ENCODE measurements at regions not wholly inside any gene's neighbourhood (a gene's known extent, or its start where the extent isn't known, plus 50 kb on each side); places are given as distances from the start of the nearest gene placed in this dataset.

DNA sequence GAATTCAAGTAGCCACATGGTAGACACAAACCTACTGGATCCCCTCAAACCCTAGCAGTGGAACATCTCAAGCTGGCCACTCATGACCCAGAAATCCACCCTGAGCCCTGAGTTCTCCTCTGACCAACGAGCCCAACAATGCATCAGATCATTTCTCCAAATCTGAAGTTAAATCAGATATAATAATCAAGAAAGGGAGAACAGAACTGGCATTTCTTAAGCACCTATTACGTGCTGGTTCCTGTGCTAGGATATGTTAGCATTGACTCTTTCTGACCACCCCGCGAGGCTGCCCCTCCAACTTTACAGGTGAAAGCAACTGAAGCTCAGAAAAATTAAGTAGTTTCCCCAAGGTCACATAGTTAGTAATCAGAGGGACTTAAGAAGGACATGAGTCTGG lies 51.5 kb upstream of the CCDC174 start:
- H3K4me2 ChIP-seq (ENCODE audit: insufficient read depth in 1 of 2, low read depth in 2 of 2, low read length in 2 of 2), result no peak overlapping the region
- H3K4me3 ChIP-seq (ENCODE audit: extremely low read depth in 1 of 4, insufficient read depth in 2 of 4, low read depth in 3 of 4, low read length in 4 of 4), result no peak overlapping the region
- DNase-seq (ENCODE audit: low read depth in 1 of 2, low spot score in 2 of 2) (no peak), FAIRE-seq (no peak)
- no peaks in the 10 kb centered on the region for H3K9me3 ChIP-seq (ENCODE audit: insufficient read depth in 2 of 2, low read depth in 1 of 2, low read length in 1 of 2)
- H3K27me3 ChIP-seq (replicated peaks in 1 of 4; ENCODE audit: control insufficient read depth in 3 of 4, extremely low read depth in 1 of 4, insufficient read depth in 3 of 4, low read length in 3 of 4), result peaks cover 0 to 14% (median 10%) of the 10 kb centered on the region in 4 experiments; a peak in 5 of 7 replicates
- CTCF ChIA-PET (ENCODE audit: partially characterized antibody), result interaction anchor here (0.9 to 2.3 kb wide), 11 partner anchors 9 to 91 kb away, joined by 3 to 10 read pairs (median 7); no protein-coding TSS in a partner anchor
- H3K18ac ChIP-seq (ENCODE audit: extremely low read depth, low read length), result no peak overlapping the region
- no peak for TF ChIP-seq SUZ12 (IDR thresholded peaks at IDR 0.05; ENCODE audit: low read length)
- no peak for TF ChIP-seq RXRA (IDR thresholded peaks at IDR 0.05; ENCODE audit: insufficient read depth, low read depth, low read length)
- no peak for TF ChIP-seq SAP30 (IDR thresholded peaks at IDR 0.05; ENCODE audit: insufficient read depth, insufficient replicate concordance, low read length)
- no peak for TF ChIP-seq JUND (IDR thresholded peaks at IDR 0.05; ENCODE audit: low read length)
- no peak for TF ChIP-seq SRF (IDR thresholded peaks at IDR 0.05; ENCODE audit: low read depth, low read length)
- no peak for TF ChIP-seq TBP (IDR thresholded peaks at IDR 0.05; ENCODE audit: low read depth, low read length)
- no peak for TF ChIP-seq NRF1 (IDR thresholded peaks at IDR 0.05; ENCODE audit: low read depth, low read length)
- TF ChIP-seq, protein P1, sequence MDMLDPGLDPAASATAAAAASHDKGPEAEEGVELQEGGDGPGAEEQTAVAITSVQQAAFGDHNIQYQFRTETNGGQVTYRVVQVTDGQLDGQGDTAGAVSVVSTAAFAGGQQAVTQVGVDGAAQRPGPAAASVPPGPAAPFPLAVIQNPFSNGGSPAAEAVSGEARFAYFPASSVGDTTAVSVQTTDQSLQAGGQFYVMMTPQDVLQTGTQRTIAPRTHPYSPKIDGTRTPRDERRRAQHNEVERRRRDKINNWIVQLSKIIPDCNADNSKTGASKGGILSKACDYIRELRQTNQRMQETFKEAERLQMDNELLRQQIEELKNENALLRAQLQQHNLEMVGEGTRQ (IDR thresholded peaks at IDR 0.05; ENCODE audit: low read length), result no peak
- TF ChIP-seq CREB1 (IDR thresholded peaks at IDR 0.05), result no peak
- WGBS, 2 experiments (ENCODE audit: extremely low coverage in 1 of 2, insufficient coverage in 1 of 2, insufficient read length in 1 of 2, insufficient replicate concordance in 2 of 2, low coverage in 1 of 2, low lambda C conversion rate in 2 of 2, missing lambda C conversion rate in 1 of 2), result 72% methylated on average over 4 of the region's 4 CpGs; no CpG with 5 or more reads in 1 of the 2 experiments
- no peak overlapping the region for H3K23ac ChIP-seq (ENCODE audit: insufficient read length)
- no peak overlapping the region for H3K27ac ChIP-seq (ENCODE audit: low read depth, low read length)
- no peak overlapping the region for H2BK20ac ChIP-seq (ENCODE audit: low read length)
- H3K4me1 ChIP-seq (replicated peaks in 1 of 4; ENCODE audit: control insufficient read depth in 3 of 4, insufficient read depth in 4 of 4, low read length in 3 of 4), result peaks cover 0 to 12% (median 9%) of the 10 kb centered on the region in 4 experiments; a peak in 6 of 7 replicates
- H3K23me2 ChIP-seq (ENCODE audit: low read depth, low read length), result peaks cover 10% of the 10 kb centered on the region; the same call in 1 of the 2 replicates
- no peaks in the 10 kb centered on the region for H3K79me2 ChIP-seq (ENCODE audit: control insufficient read depth in 1 of 2, insufficient read depth in 2 of 2, low read length in 2 of 2)
- POLR2A ChIA-PET (ENCODE audit: partially characterized antibody), result no interaction called here
- H3K14ac ChIP-seq (ENCODE audit: insufficient read length), result no peak overlapping the region
- no peak overlapping the region for H4K8ac ChIP-seq (ENCODE audit: extremely low read depth, insufficient read depth, low read length)
- H2BK120ac ChIP-seq (replicated peaks; ENCODE audit: low read depth, low read length), result no peak overlapping the region
- H2AK5ac ChIP-seq (ENCODE audit: low read depth, low read length), result no peak overlapping the region
- H3K9ac ChIP-seq (replicated peaks in 1 of 4; ENCODE audit: extremely low read depth in 1 of 4, low read depth in 3 of 4, low read length in 3 of 4), result no peak overlapping the region
- no peak overlapping the region for H2BK15ac ChIP-seq (ENCODE audit: low read length)
- 0 out of 8 replicates have a peak, but pooled peaks cover 0 to 2% (median 0%) of the 10 kb centered on the region in 4 experiments for H3K36me3 ChIP-seq (ENCODE audit: control insufficient read depth in 2 of 4, insufficient read depth in 4 of 4, low read length in 3 of 4)
- peaks cover 4% of the 10 kb centered on the region; the same call in 1 of the 2 replicates for H3K79me1 ChIP-seq (ENCODE audit: low read depth, low read length)
- H3K56ac ChIP-seq (replicated peaks; ENCODE audit: insufficient read length, low read depth, low read length), result no peak overlapping the region
- H4K5ac ChIP-seq (ENCODE audit: insufficient read length, low read depth, low read length), result no peak overlapping the region
- no peak overlapping the region for H2AFZ ChIP-seq (ENCODE audit: low read length)
- no peak overlapping the region for H2BK5ac ChIP-seq (ENCODE audit: low read depth, low read length)
- no peak overlapping the region for H2BK12ac ChIP-seq (ENCODE audit: low read depth, low read length)
- no peak overlapping the region for H3K4ac ChIP-seq (replicated peaks; ENCODE audit: insufficient read length, low read depth, low read length)
- H4K20me1 ChIP-seq (replicated peaks in 1 of 2; ENCODE audit: control insufficient read depth in 1 of 2, insufficient read depth in 2 of 2, low read length in 2 of 2), result peaks cover 0 to 12% of the 10 kb centered on the region in 2 experiments
- H4K91ac ChIP-seq (replicated peaks; ENCODE audit: insufficient read length, low read length), result no peak overlapping the region

All from H1 (cell line).